ENCODE measurements at regions not wholly inside any gene's neighbourhood (a gene's known extent, or its start where the extent isn't known, plus 50 kb on each side); places are given as distances from the start of the nearest gene placed in this dataset.

DNA sequence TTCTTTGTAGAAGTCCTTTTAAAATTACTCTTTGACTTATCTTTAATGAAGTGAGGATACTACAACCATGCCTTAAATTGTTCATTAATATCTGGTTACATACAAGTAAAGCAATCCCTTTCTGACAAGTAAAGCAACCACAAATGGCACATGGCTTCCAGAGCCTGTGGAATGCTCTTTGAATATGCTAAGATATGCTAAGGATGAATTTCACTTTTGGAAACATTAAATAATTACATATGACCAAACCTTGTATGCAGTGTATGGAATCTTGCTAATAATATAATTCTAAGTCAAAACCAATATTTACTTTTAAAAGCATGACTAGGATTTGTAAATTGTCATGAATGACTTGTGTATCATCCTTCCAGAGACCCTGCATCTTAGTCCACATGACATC, 1711.2 kb upstream of the CELF4 start:
- Histone ChIP-seq H3K9me3 (ENCODE audit: control insufficient read depth, insufficient read depth, low read length) (peaks cover 7% of the 10 kb centered on the region), H3K4me3 (ENCODE audit: low read length) (no peak overlapping the region), H3K27me3 (ENCODE audit: control insufficient read depth, insufficient read depth, low read length) (no peaks in the 10 kb centered on the region), H3K36me3 (ENCODE audit: control insufficient read depth, insufficient read depth, low read length) (no peaks in the 10 kb centered on the region), H3K4me1 (ENCODE audit: control insufficient read depth, insufficient read depth, low read length) (no peaks in the 10 kb centered on the region), H3K27ac (ENCODE audit: low read length) (no peak overlapping the region)
- no peak for ATAC-seq
- no peaks in the 10 kb centered on the region for H3K4me1 Mint-ChIP-seq
- intact Hi-C loops (cut with micrococcal nuclease) = no loop called here
- peaks cover 21 to 26% of the 10 kb centered on the region in 2 donors for H3K9me3 Mint-ChIP-seq
- H3K36me3 Mint-ChIP-seq = no peaks in the 10 kb centered on the region
- H3K27ac Mint-ChIP-seq = no peak overlapping the region
- TF ChIP-seq, protein P1, sequence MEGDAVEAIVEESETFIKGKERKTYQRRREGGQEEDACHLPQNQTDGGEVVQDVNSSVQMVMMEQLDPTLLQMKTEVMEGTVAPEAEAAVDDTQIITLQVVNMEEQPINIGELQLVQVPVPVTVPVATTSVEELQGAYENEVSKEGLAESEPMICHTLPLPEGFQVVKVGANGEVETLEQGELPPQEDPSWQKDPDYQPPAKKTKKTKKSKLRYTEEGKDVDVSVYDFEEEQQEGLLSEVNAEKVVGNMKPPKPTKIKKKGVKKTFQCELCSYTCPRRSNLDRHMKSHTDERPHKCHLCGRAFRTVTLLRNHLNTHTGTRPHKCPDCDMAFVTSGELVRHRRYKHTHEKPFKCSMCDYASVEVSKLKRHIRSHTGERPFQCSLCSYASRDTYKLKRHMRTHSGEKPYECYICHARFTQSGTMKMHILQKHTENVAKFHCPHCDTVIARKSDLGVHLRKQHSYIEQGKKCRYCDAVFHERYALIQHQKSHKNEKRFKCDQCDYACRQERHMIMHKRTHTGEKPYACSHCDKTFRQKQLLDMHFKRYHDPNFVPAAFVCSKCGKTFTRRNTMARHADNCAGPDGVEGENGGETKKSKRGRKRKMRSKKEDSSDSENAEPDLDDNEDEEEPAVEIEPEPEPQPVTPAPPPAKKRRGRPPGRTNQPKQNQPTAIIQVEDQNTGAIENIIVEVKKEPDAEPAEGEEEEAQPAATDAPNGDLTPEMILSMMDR (IDR thresholded peaks at IDR 0.05) = no peak
- no peak overlapping the region for H3K4me3 Mint-ChIP-seq
- DNase-seq = no peak
- H3K27me3 Mint-ChIP-seq (ENCODE audit: low read depth in 2 of 2) = no peaks in the 10 kb centered on the region

DNA sequence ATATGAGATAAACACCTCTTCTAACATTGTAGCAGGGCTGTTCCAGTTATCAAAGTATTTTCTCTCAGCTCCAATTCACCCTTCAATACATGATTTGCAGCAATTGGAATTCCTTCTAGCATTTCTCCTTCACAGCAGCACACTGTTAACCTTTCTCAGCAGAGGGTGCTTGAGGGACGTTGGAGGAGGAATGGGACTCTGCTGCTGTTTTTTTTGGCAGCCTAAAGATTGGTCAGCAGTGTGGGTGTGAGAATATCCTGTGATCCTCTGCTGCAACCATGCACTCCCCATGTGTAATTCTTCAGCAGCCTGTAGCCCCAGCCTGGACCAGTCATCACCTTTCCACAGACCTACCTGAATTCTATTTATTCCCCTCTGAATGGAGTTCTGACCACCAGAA, 1708.9 kb upstream of the CELF4 start:
- Mint-ChIP-seq H3K9me3 (peaks cover 18 to 22% of the 10 kb centered on the region in 2 donors), H3K27ac (no peak overlapping the region), H3K27me3 (ENCODE audit: low read depth in 2 of 2) (no peaks in the 10 kb centered on the region), H3K36me3 (no peaks in the 10 kb centered on the region), H3K4me1 (no peaks in the 10 kb centered on the region), H3K4me3 (no peak overlapping the region)
- Histone ChIP-seq H3K27ac (ENCODE audit: low read length) (no peak overlapping the region), H3K36me3 (ENCODE audit: control insufficient read depth, insufficient read depth, low read length) (no peaks in the 10 kb centered on the region), H3K9me3 (ENCODE audit: control insufficient read depth, insufficient read depth, low read length) (peaks cover 7% of the 10 kb centered on the region), H3K27me3 (ENCODE audit: control insufficient read depth, insufficient read depth, low read length) (no peaks in the 10 kb centered on the region), H3K4me3 (ENCODE audit: low read length) (no peak overlapping the region), H3K4me1 (ENCODE audit: control insufficient read depth, insufficient read depth, low read length) (no peaks in the 10 kb centered on the region)
- intact Hi-C loops (cut with micrococcal nuclease) = no loop called here
- ATAC-seq (no peak), DNase-seq (no peak)
- TF ChIP-seq, protein P1 (IDR thresholded peaks at IDR 0.05) = no peak
- WGBS (ENCODE audit: insufficient coverage) = 50% methylated on average over 1 of the region's 1 CpG

DNA sequence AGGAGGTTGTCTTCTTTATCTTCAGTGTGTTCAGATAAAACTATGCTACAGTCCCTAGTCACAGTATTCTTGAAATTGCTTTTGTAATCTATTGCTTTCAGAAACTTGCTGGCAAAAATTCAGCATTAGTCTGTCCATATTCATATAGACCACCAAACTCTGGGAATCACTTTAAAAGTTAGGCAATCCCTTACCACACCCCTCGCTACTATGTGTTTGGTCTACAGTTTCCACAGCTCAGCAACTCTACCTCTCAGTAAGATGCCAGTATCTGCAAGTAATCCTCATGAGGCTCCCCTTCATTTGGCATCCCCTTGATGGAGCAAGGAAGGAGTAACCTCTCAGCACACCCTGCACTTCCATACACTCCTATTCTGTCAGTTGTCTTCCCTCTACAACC, 1706.6 kb upstream of the CELF4 start:
- no peaks in the 10 kb centered on the region for H3K36me3 ChIP-seq (ENCODE audit: control insufficient read depth, insufficient read depth, low read length)
- Mint-ChIP-seq H3K36me3 (no peaks in the 10 kb centered on the region), H3K9me3 (peaks cover 14 to 19% of the 10 kb centered on the region in 2 donors), H3K4me3 (no peak overlapping the region), H3K4me1 (no peaks in the 10 kb centered on the region), H3K27ac (no peak overlapping the region), H3K27me3 (ENCODE audit: low read depth in 2 of 2) (no peaks in the 10 kb centered on the region)
- H3K9me3 ChIP-seq (ENCODE audit: control insufficient read depth, insufficient read depth, low read length) = peaks cover 7% of the 10 kb centered on the region
- H3K4me1 ChIP-seq (ENCODE audit: control insufficient read depth, insufficient read depth, low read length) = no peaks in the 10 kb centered on the region
- TF ChIP-seq, protein P1 (IDR thresholded peaks at IDR 0.05) = no peak
- intact Hi-C loops (cut with micrococcal nuclease) = no loop called here
- 65% methylated on average over 1 of the region's 1 CpG for WGBS (ENCODE audit: insufficient coverage)
- H3K4me3 ChIP-seq (ENCODE audit: low read length) = no peak overlapping the region
- DNase-seq = no peak
- no peak for ATAC-seq
- no peaks in the 10 kb centered on the region for H3K27me3 ChIP-seq (ENCODE audit: control insufficient read depth, insufficient read depth, low read length)
- H3K27ac ChIP-seq (ENCODE audit: low read length) = no peak overlapping the region

DNA sequence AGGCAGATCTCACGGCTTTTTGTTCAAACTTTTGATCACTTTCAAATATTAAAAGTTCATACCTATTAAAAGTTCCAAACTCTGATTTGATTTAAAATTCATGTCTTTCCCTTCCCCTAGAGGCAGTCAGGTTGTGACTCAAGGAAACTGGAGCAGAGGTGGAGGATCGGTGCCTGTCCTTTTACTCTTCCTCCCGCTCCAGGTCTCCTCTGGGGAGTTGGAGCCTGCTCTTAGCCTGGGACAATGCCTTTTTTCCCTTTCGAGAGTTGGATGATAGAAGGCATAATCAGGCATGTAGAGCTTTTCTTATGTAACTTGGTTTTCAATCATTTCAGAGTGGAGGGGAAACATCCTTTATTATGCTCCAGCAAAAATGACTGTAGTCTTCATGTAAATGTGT, 1706.1 kb upstream of the CELF4 start:
- ATAC-seq (no peak), DNase-seq (no peak)
- no peaks in the 10 kb centered on the region for H3K27me3 ChIP-seq (ENCODE audit: control insufficient read depth, insufficient read depth, low read length)
- H3K36me3 Mint-ChIP-seq = no peaks in the 10 kb centered on the region
- no peaks in the 10 kb centered on the region for H3K27me3 Mint-ChIP-seq (ENCODE audit: low read depth in 2 of 2)
- H3K4me1 ChIP-seq (ENCODE audit: control insufficient read depth, insufficient read depth, low read length) = no peaks in the 10 kb centered on the region
- no peaks in the 10 kb centered on the region for H3K36me3 ChIP-seq (ENCODE audit: control insufficient read depth, insufficient read depth, low read length)
- no peak overlapping the region for H3K4me3 Mint-ChIP-seq
- intact Hi-C loops (cut with micrococcal nuclease) = no loop called here
- no peak overlapping the region for H3K4me3 ChIP-seq (ENCODE audit: low read length)
- WGBS (ENCODE audit: insufficient coverage) = 80% methylated on average over 4 of the region's 4 CpGs
- H3K9me3 Mint-ChIP-seq = peaks cover 14 to 18% of the 10 kb centered on the region in 2 donors
- H3K27ac ChIP-seq (ENCODE audit: low read length) = no peak overlapping the region
- no peaks in the 10 kb centered on the region for H3K4me1 Mint-ChIP-seq
- TF ChIP-seq, protein P1 (IDR thresholded peaks at IDR 0.05) = no peak
- H3K27ac Mint-ChIP-seq = no peak overlapping the region
- H3K9me3 ChIP-seq (ENCODE audit: control insufficient read depth, insufficient read depth, low read length) = peaks cover 7% of the 10 kb centered on the region
